Gastrocnemius medialis (tissue), 4 donors: ENCODE measurements at regions not wholly inside any gene's neighbourhood (a gene's known extent, or its start where the extent isn't known, plus 50 kb on each side); places are given as distances from the start of the nearest gene placed in this dataset.

Experiments used
- ATAC-seq, 2 donors: fragments of 150-250 bp; one replicate each; pipeline ENCODE4 v1.9.1; 2016
- DNase-seq, 2 donors: peaks; one replicate each; pipeline ENCODE4 v3.0.0-alpha.2; 2019
- H3K27ac ChIP-seq, 4 donors: fragments of 200-600 bp; sonication (generic); 1 replicate in 1 of 4; 2 replicates in 3 of 4; pipeline ENCODE4 v1.5.1; 2016 to 2018; ENCODE audit warnings: mild to moderate bottlenecking in 2 of 4, moderate library complexity in 1 of 4
- H3K27me3 ChIP-seq, 3 donors: fragments of 200-600 bp; sonication (generic) in 2 of 3; 1 replicate in 1 of 3; 2 replicates in 2 of 3; pipeline versions ENCODE4 v1.5.1 to v1.6.0; 2016 to 2019; ENCODE audit warnings: mild to moderate bottlenecking in 1 of 3, moderate library complexity in 1 of 3
- H3K36me3 ChIP-seq, 2 donors: fragments of 200-600 bp; sonication (generic) in 1 of 2; one replicate each; pipeline ENCODE4 v1.5.1; 2017 to 2018
- H3K4me1 ChIP-seq, 2 donors: fragments of 200-600 bp; sonication (generic) in 1 of 2; one replicate each; pipeline ENCODE4 v1.5.1; 2016 to 2017; ENCODE audit warnings: mild to moderate bottlenecking in 2 of 2
- H3K4me3 ChIP-seq, 4 donors: fragments of 200-600 bp; sonication (generic) in 3 of 4; 1 replicate in 1 of 4; 2 replicates in 3 of 4; pipeline ENCODE4 v1.5.1; 2016 to 2019; ENCODE audit warnings: mild to moderate bottlenecking in 2 of 4
- H3K9me3 ChIP-seq, 3 donors: fragments of 200-600 bp; sonication (generic) in 2 of 3; 1 replicate in 1 of 3; 2 replicates in 2 of 3; pipeline ENCODE4 v1.5.1; 2016 to 2019
- CTCF ChIP-seq, 5 experiments: fragments of 450-650 bp in 3 of 5; fragments of 200-600 bp in 2 of 5; sonication (generic) in 2 of 5; IDR thresholded peaks in 4 of 5; conservative IDR thresholded peaks in 1 of 5; 1 replicate in 4 of 5; 2 replicates in 1 of 5; pipeline ENCODE4 v1.5.1; 2016 to 2019; ENCODE audit warnings: antibody characterized with exemption in 5 of 5, mild to moderate bottlenecking in 3 of 5, moderate library complexity in 3 of 5
- POLR2A ChIP-seq, 2 donors: fragments of 450-650 bp; IDR thresholded peaks; one replicate each; pipeline ENCODE4 v1.6.1; 2017; ENCODE audit warnings: antibody characterized with exemption in 2 of 2, mild to moderate bottlenecking in 2 of 2, moderate library complexity in 2 of 2
- in situ Hi-C, 4 donors: fragments of 200-750 bp; cut with MboI; loops; one replicate each; pipeline versions ENCODE4 v1.15.0 to v1.8.0; 2017; ENCODE audit warnings: low sequenced_read_pairs in 4 of 4
- intact Hi-C: fragments of 100-400 bp; cut with DNase I; formaldehyde crosslinking; loops from one replicate; pipeline ENCODE4 v1.15.1; 2023; ENCODE audit warnings: low total_unique reads

DNA sequence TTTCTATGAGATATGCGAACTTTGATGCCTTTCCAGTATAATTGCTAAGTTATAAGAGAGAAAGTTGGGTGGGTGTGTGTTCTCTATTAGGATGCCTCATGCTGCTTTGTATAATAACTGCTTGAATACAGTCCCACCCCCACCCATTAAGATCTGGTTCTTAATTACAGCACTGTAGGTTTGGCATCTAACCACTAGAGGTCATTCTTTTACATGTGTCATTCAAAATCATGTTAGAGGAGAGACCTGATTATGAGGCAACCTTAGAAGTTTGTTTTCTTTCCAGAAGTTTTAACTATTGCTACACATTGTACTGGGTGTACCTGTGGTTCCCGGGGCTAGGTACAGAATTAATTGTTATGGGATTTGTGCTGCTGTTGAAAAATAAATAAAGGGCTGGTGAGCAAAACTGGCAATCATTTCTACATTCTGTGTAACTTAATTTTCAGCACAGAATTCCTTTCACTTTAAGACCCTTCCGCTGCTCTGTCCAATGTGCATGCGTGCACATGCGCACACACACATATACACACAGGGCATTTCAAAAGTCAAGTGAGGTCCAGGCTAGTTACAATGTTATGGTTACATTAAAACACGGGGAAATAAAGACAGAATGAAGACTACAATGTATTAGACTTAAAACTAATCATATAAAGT is 1156.3 kb downstream of the SORCS3 start:
- Histone ChIP-seq H3K4me3 (no peak overlapping the region), H3K4me1 (no peaks in the 10 kb centered on the region), H3K27ac (no peak overlapping the region), H3K9me3 (no peaks in the 10 kb centered on the region), H3K27me3 (no peaks in the 10 kb centered on the region), H3K36me3 (no peaks in the 10 kb centered on the region)
- ATAC-seq, result no peak
- intact Hi-C loops (no loop called here), in situ Hi-C loops (no loop called here)
- no peak for DNase-seq
- TF ChIP-seq POLR2A (IDR thresholded peaks at IDR 0.05), result no peak
- peak in 1 of 5 experiments; percentile 19 for TF ChIP-seq CTCF (IDR thresholded peaks at IDR 0.05 in 4 of 5, conservative IDR thresholded peaks at IDR 0.05 in 1 of 5)

DNA sequence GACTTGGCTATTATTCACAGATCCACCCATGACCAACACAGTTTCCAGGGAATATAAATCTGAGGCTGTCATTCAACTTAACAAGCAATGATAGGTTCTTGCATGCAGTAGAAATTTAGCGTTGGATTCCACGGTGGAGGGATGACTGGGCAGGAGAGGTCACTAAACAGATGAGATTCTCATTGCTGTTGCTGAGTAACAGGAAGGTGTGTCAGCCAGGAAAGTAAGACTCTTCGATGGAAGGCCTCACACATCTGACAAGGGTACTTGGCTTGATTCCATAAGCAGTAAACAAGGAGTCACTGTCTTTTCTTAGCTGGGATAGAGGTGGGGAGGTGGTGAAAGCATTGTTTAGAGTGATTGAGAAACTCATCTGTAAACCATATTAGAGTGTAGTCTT is 1152.0 kb downstream of the SORCS3 start:
- H3K27me3 ChIP-seq, result no peaks in the 10 kb centered on the region
- in situ Hi-C loops, result no loop called here
- H3K4me1 ChIP-seq, result no peaks in the 10 kb centered on the region
- no peak for TF ChIP-seq CTCF (IDR thresholded peaks at IDR 0.05 in 4 of 5, conservative IDR thresholded peaks at IDR 0.05 in 1 of 5)
- TF ChIP-seq POLR2A (IDR thresholded peaks at IDR 0.05), result no peak
- ATAC-seq (no peak), DNase-seq (no peak)
- H3K36me3 ChIP-seq, result no peaks in the 10 kb centered on the region
- intact Hi-C loops, result no loop called here
- no peak overlapping the region for H3K27ac ChIP-seq
- no peaks in the 10 kb centered on the region for H3K9me3 ChIP-seq
- no peak overlapping the region for H3K4me3 ChIP-seq

DNA sequence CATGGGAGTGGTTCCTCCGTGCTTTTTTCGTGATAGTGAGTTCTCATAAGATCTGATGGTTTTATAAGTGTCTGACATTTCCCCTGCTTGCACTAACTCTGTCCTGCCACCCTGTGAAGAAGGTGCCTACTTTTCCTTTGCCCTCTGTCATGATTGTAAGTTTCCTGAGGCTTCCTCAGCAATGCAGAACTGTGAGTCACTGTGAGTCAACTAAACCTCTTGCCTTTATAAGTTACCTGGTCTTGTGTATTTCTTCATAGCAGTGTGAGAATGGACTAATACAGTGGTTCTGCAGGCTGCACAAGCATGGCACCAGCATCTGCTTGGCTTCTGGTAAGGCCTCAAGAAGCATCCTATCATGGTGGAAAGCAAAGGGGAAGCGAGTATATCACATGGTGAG is 1144.6 kb downstream of the SORCS3 start:
- Histone ChIP-seq H3K36me3 (no peaks in the 10 kb centered on the region), H3K9me3 (no peaks in the 10 kb centered on the region), H3K4me3 (no peak overlapping the region), H3K27ac (no peak overlapping the region), H3K27me3 (no peaks in the 10 kb centered on the region), H3K4me1 (no peaks in the 10 kb centered on the region)
- intact Hi-C loops, result no loop called here
- in situ Hi-C loops, result no loop called here
- TF ChIP-seq POLR2A (IDR thresholded peaks at IDR 0.05) (no peak), CTCF (IDR thresholded peaks at IDR 0.05 in 4 of 5, conservative IDR thresholded peaks at IDR 0.05 in 1 of 5) (no peak)
- DNase-seq, result no peak
- no peak for ATAC-seq

DNA sequence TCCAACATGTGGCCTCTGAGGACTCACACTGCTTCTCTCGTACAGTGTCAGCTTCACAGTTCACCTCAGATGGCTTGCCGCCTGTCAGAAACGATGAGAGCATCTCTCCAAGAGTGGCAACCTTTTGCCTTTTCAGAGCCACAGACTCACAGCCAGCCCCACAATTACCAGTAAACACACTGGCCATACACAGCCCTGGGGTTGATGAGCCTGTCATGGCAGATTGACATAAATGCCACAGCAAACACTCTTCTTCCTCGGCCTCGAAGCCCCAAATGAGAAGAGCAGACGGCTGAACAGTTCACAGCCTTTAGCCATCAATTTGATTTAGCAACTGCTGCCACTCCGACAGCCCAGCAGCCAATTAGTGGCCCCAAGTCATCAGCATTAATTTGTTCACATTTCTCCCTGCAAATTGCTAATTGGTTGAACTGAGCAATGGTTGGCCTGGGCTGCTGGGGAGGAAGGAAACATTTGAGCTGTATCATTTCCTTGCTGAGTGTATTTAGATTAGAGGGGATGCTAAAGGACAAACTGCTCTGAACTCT is 1142.9 kb downstream of the SORCS3 start:
- no peak overlapping the region for H3K4me3 ChIP-seq
- H3K27ac ChIP-seq, result no peak overlapping the region
- H3K36me3 ChIP-seq, result no peaks in the 10 kb centered on the region
- no peaks in the 10 kb centered on the region for H3K27me3 ChIP-seq
- H3K4me1 ChIP-seq, result no peaks in the 10 kb centered on the region
- in situ Hi-C loops (no loop called here), intact Hi-C loops (no loop called here)
- ATAC-seq (no peak), DNase-seq (no peak)
- H3K9me3 ChIP-seq, result no peaks in the 10 kb centered on the region
- TF ChIP-seq POLR2A (IDR thresholded peaks at IDR 0.05), result no peak
- TF ChIP-seq CTCF (IDR thresholded peaks at IDR 0.05 in 4 of 5, conservative IDR thresholded peaks at IDR 0.05 in 1 of 5), result no peak

GRCh38 chr10:105774881-105775280 is 1133.8 kb downstream of the SORCS3 start:
- ATAC-seq, result no peak
- DNase-seq, result no peak
- H3K36me3 ChIP-seq, result no peaks in the 10 kb centered on the region
- no peaks in the 10 kb centered on the region for H3K27me3 ChIP-seq
- no peak overlapping the region for H3K4me3 ChIP-seq
- H3K4me1 ChIP-seq, result no peaks in the 10 kb centered on the region
- intact Hi-C loops, result no loop called here
- no peaks in the 10 kb centered on the region for H3K9me3 ChIP-seq
- H3K27ac ChIP-seq, result no peak overlapping the region
- TF ChIP-seq CTCF (IDR thresholded peaks at IDR 0.05 in 4 of 5, conservative IDR thresholded peaks at IDR 0.05 in 1 of 5), result no peak
- no peak for TF ChIP-seq POLR2A (IDR thresholded peaks at IDR 0.05)
- in situ Hi-C loops, result no loop called here
